NK-92 (cell line): ENCODE measurements at regions not wholly inside any gene's neighbourhood (a gene's known extent, or its start where the extent isn't known, plus 50 kb on each side); places are given as distances from the start of the nearest gene placed in this dataset.
"Not testable (repeated sequence)": the region's sequence is repeated elsewhere in the genome, so short reads cannot be mapped to it uniquely, and the experiment has no call there.

Source experiments
- DNase-seq: peaks from one replicate; lab custom pipeline; 2025; ENCODE audit not compliant: unreplicated experiment; lab: John Stamatoyannopoulos, UW

GRCh38 chr7:69429911-69430383 is 168.3 kb upstream of the AUTS2 start:
- DNase-seq = no peak

GRCh38 chr7:69430384-69431021 is 167.8 kb upstream of the AUTS2 start:
- DNase-seq = no peak

- DNase-seq = no peak
Observed at GRCh38 chr7:69431626-69432025, 166.6 kb upstream of the AUTS2 start.

- DNase-seq = not testable (repeated sequence)
Observed at GRCh38 chr7:69432276-69432675, 166.0 kb upstream of the AUTS2 start.

- no peak for DNase-seq
Observed at GRCh38 chr7:69433081-69433480, 165.2 kb upstream of the AUTS2 start.

GRCh38 chr7:69434398-69434815 is 163.9 kb upstream of the AUTS2 start:
- DNase-seq = no peak

- DNase-seq = no peak
Observed at GRCh38 chr7:69435711-69436110, 162.6 kb upstream of the AUTS2 start.

- DNase-seq = no peak
Observed at GRCh38 chr7:69436946-69437345, 161.3 kb upstream of the AUTS2 start.

- DNase-seq = no peak
Observed at GRCh38 chr7:69438584-69439412, 159.5 kb upstream of the AUTS2 start.

- no peak for DNase-seq
Observed at GRCh38 chr7:69439636-69440325, 158.5 kb upstream of the AUTS2 start.

- no peak for DNase-seq
Observed at GRCh38 chr7:69440976-69441375, 157.3 kb upstream of the AUTS2 start.

GRCh38 chr7:69443136-69443535 is 155.1 kb upstream of the AUTS2 start:
- no peak for DNase-seq

- DNase-seq = no peak
Observed at GRCh38 chr7:69445541-69445940, 152.7 kb upstream of the AUTS2 start.

- not testable (repeated sequence) for DNase-seq
Observed at GRCh38 chr7:69446213-69446612, 152.1 kb upstream of the AUTS2 start.

- no peak for DNase-seq
Observed at GRCh38 chr7:69448071-69448470, 150.2 kb upstream of the AUTS2 start.

GRCh38 chr7:69450456-69450855 is 147.8 kb upstream of the AUTS2 start:
- no peak for DNase-seq

- DNase-seq = no peak
Observed at GRCh38 chr7:69451715-69452114, 146.6 kb upstream of the AUTS2 start.

GRCh38 chr7:69452797-69453196 is 145.5 kb upstream of the AUTS2 start:
- no peak for DNase-seq

- DNase-seq = no peak
Observed at GRCh38 chr7:69457595-69458504, 140.4 kb upstream of the AUTS2 start.

GRCh38 chr7:69464035-69464434 is 134.2 kb upstream of the AUTS2 start:
- no peak for DNase-seq

GRCh38 chr7:69465262-69465661 is 133.0 kb upstream of the AUTS2 start:
- DNase-seq = no peak
